Keratinocyte (primary cell): ENCODE measurements at regions not wholly inside any gene's neighbourhood (a gene's known extent, or its start where the extent isn't known, plus 50 kb on each side); places are given as distances from the start of the nearest gene placed in this dataset.

Experiments
- EZH2 ChIP-seq: IDR thresholded peaks from one replicate; pipeline ENCODE4 v1.6.1; 2012; ENCODE audit warnings: inconsistent platforms, mild to moderate bottlenecking, low read length, moderate library complexity
- TF ChIP-seq, protein P1 (sequence below), 3 experiments: IDR thresholded peaks in 1 of 3; conservative IDR thresholded peaks in 1 of 3; optimal IDR thresholded peaks in 1 of 3; 2 replicates in 2 of 3; 3 replicates in 1 of 3; pipeline versions ENCODE3 to v1.5.1; 2011; ENCODE audit warnings: low read length in 3 of 3, mild to moderate bottlenecking in 3 of 3, moderate library complexity in 2 of 3, control low read depth in 1 of 3, inconsistent platforms in 1 of 3; ENCODE audit not compliant: insufficient read depth in 2 of 3; ENCODE audit errors: extremely low read depth in 1 of 3

DNA sequence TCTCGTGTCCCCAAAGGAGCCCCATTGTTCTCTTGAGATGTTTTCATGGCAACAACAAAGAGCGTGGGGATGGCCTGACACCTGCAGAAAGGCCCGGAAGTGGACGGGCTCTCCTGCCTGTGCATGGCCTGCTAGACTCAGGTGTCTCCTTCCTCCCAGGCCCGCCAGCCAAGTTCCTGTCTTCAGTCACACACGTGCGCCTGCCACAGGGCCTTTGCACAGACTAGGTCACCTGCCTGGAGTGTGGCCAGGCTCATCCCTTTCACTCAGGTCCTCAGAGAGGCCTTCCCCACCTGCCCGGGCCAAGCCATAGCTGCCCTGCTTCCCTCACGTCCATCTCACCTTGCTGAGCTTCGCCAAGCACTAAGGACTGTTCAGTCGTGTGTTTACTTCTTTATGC, 300.9 kb downstream of the FOXL1 start:
- TF ChIP-seq, protein P1, sequence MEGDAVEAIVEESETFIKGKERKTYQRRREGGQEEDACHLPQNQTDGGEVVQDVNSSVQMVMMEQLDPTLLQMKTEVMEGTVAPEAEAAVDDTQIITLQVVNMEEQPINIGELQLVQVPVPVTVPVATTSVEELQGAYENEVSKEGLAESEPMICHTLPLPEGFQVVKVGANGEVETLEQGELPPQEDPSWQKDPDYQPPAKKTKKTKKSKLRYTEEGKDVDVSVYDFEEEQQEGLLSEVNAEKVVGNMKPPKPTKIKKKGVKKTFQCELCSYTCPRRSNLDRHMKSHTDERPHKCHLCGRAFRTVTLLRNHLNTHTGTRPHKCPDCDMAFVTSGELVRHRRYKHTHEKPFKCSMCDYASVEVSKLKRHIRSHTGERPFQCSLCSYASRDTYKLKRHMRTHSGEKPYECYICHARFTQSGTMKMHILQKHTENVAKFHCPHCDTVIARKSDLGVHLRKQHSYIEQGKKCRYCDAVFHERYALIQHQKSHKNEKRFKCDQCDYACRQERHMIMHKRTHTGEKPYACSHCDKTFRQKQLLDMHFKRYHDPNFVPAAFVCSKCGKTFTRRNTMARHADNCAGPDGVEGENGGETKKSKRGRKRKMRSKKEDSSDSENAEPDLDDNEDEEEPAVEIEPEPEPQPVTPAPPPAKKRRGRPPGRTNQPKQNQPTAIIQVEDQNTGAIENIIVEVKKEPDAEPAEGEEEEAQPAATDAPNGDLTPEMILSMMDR (optimal IDR thresholded peaks at IDR 0.05 in 1 of 3, IDR thresholded peaks at IDR 0.05 in 1 of 3, conservative IDR thresholded peaks at IDR 0.05 in 1 of 3; ENCODE audit: extremely low read depth in 1 of 3, insufficient read depth in 2 of 3, low read length in 3 of 3) = no peak
- no peak for TF ChIP-seq EZH2
